SK-N-MC (cell line): ENCODE measurements at regions not wholly inside any gene's neighbourhood (a gene's known extent, or its start where the extent isn't known, plus 50 kb on each side); places are given as distances from the start of the nearest gene placed in this dataset.

Experiments used
- DNase-seq: peaks from one replicate; pipeline ENCODE4 v3.0.0-alpha.2; 2011; ENCODE audit warnings: low read depth, low spot score
- H3K27ac ChIP-seq: fragments of 200-600 bp; sonication (generic); 2 replicates; pipeline ENCODE4 v1.5.1; 2016; ENCODE audit warnings: mixed run types
- H3K36me3 ChIP-seq: fragments of 200-600 bp; sonication (generic); 2 replicates; pipeline ENCODE4 v1.6.1; 2017; ENCODE audit warnings: antibody characterized with exemption, low read length, mixed read lengths; ENCODE audit not compliant: insufficient read depth
- H3K4me3 ChIP-seq: fragments of 200-600 bp; sonication (generic); 2 replicates; pipeline ENCODE4 v1.5.1; 2016
- H3K9ac ChIP-seq: fragments of 200-600 bp; sonication (generic); 2 replicates; pipeline ENCODE4 v1.8.0; 2017; ENCODE audit warnings: mixed run types, mixed read lengths; ENCODE audit not compliant: insufficient read length
- H3K9me3 ChIP-seq: fragments of 200-600 bp; sonication (generic); 2 replicates; pipeline ENCODE4 v1.6.1; 2017; ENCODE audit warnings: low read depth, mild to moderate bottlenecking, antibody characterized with exemption, low read length, moderate library complexity, mixed read lengths
- EZH2 ChIP-seq: fragments of 200-600 bp; sonication (generic); IDR thresholded peaks from one replicate; pipeline ENCODE4 v1.6.1; 2017; ENCODE audit warnings: antibody characterized with exemption
- FOXP2 ChIP-seq: optimal IDR thresholded peaks from 2 replicates; pipeline ENCODE3; 2011; ENCODE audit warnings: mild to moderate bottlenecking, moderate library complexity; ENCODE audit not compliant: insufficient read depth; ENCODE audit errors: extremely low read length, control extremely low read depth
- POLR2AphosphoS5 ChIP-seq: IDR thresholded peaks from 2 replicates; pipeline ENCODE4 v1.6.1; 2012; ENCODE audit warnings: mild to moderate bottlenecking, low read depth, low read length, borderline replicate concordance

GRCh38 chr5:2205185-2205585 is 322.5 kb upstream of the IRX4 start:
- no peaks in the 10 kb centered on the region for H3K9me3 ChIP-seq
- no peak overlapping the region for H3K27ac ChIP-seq
- no peaks in the 10 kb centered on the region for H3K36me3 ChIP-seq
- H3K9ac ChIP-seq: no peak overlapping the region
- TF ChIP-seq FOXP2: no peak
- no peak for TF ChIP-seq EZH2
- TF ChIP-seq POLR2AphosphoS5: no peak
- no peak for DNase-seq
- H3K4me3 ChIP-seq: no peak overlapping the region

GRCh38 chr5:2204366-2205184 is 321.9 kb upstream of the IRX4 start:
- no peak for DNase-seq
- no peak overlapping the region for H3K4me3 ChIP-seq
- TF ChIP-seq FOXP2 (no peak), EZH2 (no peak), POLR2AphosphoS5 (no peak)
- no peaks in the 10 kb centered on the region for H3K36me3 ChIP-seq
- no peaks in the 10 kb centered on the region for H3K9me3 ChIP-seq
- no peak overlapping the region for H3K27ac ChIP-seq
- H3K9ac ChIP-seq: no peak overlapping the region

GRCh38 chr5:2203774-2204173 is 321.0 kb upstream of the IRX4 start:
- no peaks in the 10 kb centered on the region for H3K9me3 ChIP-seq
- no peak overlapping the region for H3K27ac ChIP-seq
- no peak overlapping the region for H3K4me3 ChIP-seq
- no peak for DNase-seq
- TF ChIP-seq EZH2: no peak
- no peak for TF ChIP-seq POLR2AphosphoS5
- TF ChIP-seq FOXP2: no peak
- no peaks in the 10 kb centered on the region for H3K36me3 ChIP-seq
- H3K9ac ChIP-seq: no peak overlapping the region

GRCh38 chr5:2201832-2202231 is 319.1 kb upstream of the IRX4 start:
- Histone ChIP-seq H3K27ac (no peak overlapping the region), H3K4me3 (no peak overlapping the region), H3K9ac (no peak overlapping the region), H3K36me3 (no peaks in the 10 kb centered on the region), H3K9me3 (no peaks in the 10 kb centered on the region)
- no peak for TF ChIP-seq FOXP2
- no peak for TF ChIP-seq EZH2
- no peak for TF ChIP-seq POLR2AphosphoS5
- DNase-seq: no peak

- DNase-seq: no peak
- Histone ChIP-seq H3K27ac (no peak overlapping the region), H3K9ac (no peak overlapping the region), H3K36me3 (no peaks in the 10 kb centered on the region), H3K9me3 (no peaks in the 10 kb centered on the region), H3K4me3 (no peak overlapping the region)
- TF ChIP-seq EZH2 (no peak), FOXP2 (no peak), POLR2AphosphoS5 (no peak)
Observed at GRCh38 chr5:2201421-2201820, 318.7 kb upstream of the IRX4 start.

- no peak for DNase-seq
- Histone ChIP-seq H3K27ac (no peak overlapping the region), H3K9ac (no peak overlapping the region), H3K9me3 (no peaks in the 10 kb centered on the region), H3K4me3 (no peak overlapping the region), H3K36me3 (no peaks in the 10 kb centered on the region)
- TF ChIP-seq POLR2AphosphoS5: no peak
- TF ChIP-seq EZH2: no peak
- TF ChIP-seq FOXP2: no peak
Observed at GRCh38 chr5:2201011-2201410, 318.3 kb upstream of the IRX4 start.

GRCh38 chr5:2200261-2200950 is 317.7 kb upstream of the IRX4 start:
- Histone ChIP-seq H3K9ac (no peak overlapping the region), H3K27ac (no peak overlapping the region), H3K9me3 (no peaks in the 10 kb centered on the region), H3K36me3 (no peaks in the 10 kb centered on the region), H3K4me3 (no peak overlapping the region)
- TF ChIP-seq POLR2AphosphoS5: no peak
- TF ChIP-seq FOXP2: no peak
- no peak for TF ChIP-seq EZH2
- no peak for DNase-seq

- no peak overlapping the region for H3K27ac ChIP-seq
- no peaks in the 10 kb centered on the region for H3K36me3 ChIP-seq
- no peak for DNase-seq
- H3K9me3 ChIP-seq: no peaks in the 10 kb centered on the region
- H3K9ac ChIP-seq: no peak overlapping the region
- H3K4me3 ChIP-seq: no peak overlapping the region
- TF ChIP-seq FOXP2 (no peak), POLR2AphosphoS5 (no peak), EZH2 (no peak)
Observed at GRCh38 chr5:2199697-2200096, 317.0 kb upstream of the IRX4 start.

GRCh38 chr5:2196989-2197619 is 314.4 kb upstream of the IRX4 start:
- TF ChIP-seq EZH2 (no peak), FOXP2 (no peak), POLR2AphosphoS5 (no peak)
- no peak for DNase-seq
- Histone ChIP-seq H3K4me3 (no peak overlapping the region), H3K36me3 (no peaks in the 10 kb centered on the region), H3K27ac (no peak overlapping the region), H3K9me3 (no peaks in the 10 kb centered on the region), H3K9ac (no peak overlapping the region)
